H9 (cell line): ENCODE measurements at regions not wholly inside any gene's neighbourhood (a gene's known extent, or its start where the extent isn't known, plus 50 kb on each side); places are given as distances from the start of the nearest gene placed in this dataset.

ENCODE experiments used
- DNase-seq: peaks from one replicate; pipeline ENCODE4 v3.0.0-alpha.2; 2017
- H2AFZ ChIP-seq: one replicate; pipeline ENCODE4 v1.6.1; 2013; ENCODE audit warnings: mild to moderate bottlenecking, low read length, control low read depth, moderate library complexity
- H2AK5ac ChIP-seq: 2 replicates; pipeline ENCODE4 v1.6.1; 2013; ENCODE audit warnings: low read length, control low read depth, mixed read lengths; ENCODE audit not compliant: insufficient read length
- H2BK120ac ChIP-seq: one replicate; pipeline ENCODE4 v1.6.1; 2013; ENCODE audit warnings: low read depth, mild to moderate bottlenecking, low read length, control low read depth, inconsistent platforms; ENCODE audit not compliant: poor library complexity, severe bottlenecking
- H2BK12ac ChIP-seq: 2 replicates; pipeline ENCODE4 v1.6.1; 2013; ENCODE audit warnings: low read length, control low read depth, mixed read lengths, low read depth; ENCODE audit not compliant: insufficient read length
- H2BK15ac ChIP-seq: 2 replicates; pipeline ENCODE4 v1.6.1; 2013; ENCODE audit warnings: low read depth, low read length, control low read depth
- H2BK20ac ChIP-seq: one replicate; pipeline ENCODE4 v1.6.1; 2013; ENCODE audit warnings: low read depth, mild to moderate bottlenecking, low read length, control low read depth, inconsistent platforms; ENCODE audit not compliant: poor library complexity, severe bottlenecking
- H2BK5ac ChIP-seq: 2 replicates; pipeline ENCODE4 v1.6.1; 2013; ENCODE audit warnings: low read length, control low read depth, mixed read lengths; ENCODE audit not compliant: insufficient read length
- H3K14ac ChIP-seq: 2 replicates; pipeline ENCODE4 v1.6.1; 2013; ENCODE audit warnings: low read length, control low read depth; ENCODE audit not compliant: insufficient read depth
- H3K18ac ChIP-seq: 2 replicates; pipeline ENCODE4 v1.6.1; 2013; ENCODE audit warnings: low read depth, mild to moderate bottlenecking, mixed read lengths, low read length, control low read depth; ENCODE audit not compliant: insufficient read length
- H3K23ac ChIP-seq: 2 replicates; pipeline ENCODE4 v1.6.1; 2013; ENCODE audit warnings: low read length, control low read depth, mixed read lengths, low read depth; ENCODE audit not compliant: insufficient read length
- H3K23me2 ChIP-seq: 2 replicates; pipeline ENCODE4 v1.6.1; 2013; ENCODE audit warnings: low read depth, mild to moderate bottlenecking, mixed read lengths, low read length, control low read depth; ENCODE audit not compliant: insufficient read length, poor library complexity, severe bottlenecking
- H3K27ac ChIP-seq: 2 replicates; pipeline ENCODE4 v1.5.1; 2013; ENCODE audit warnings: low read length, control low read depth, mixed read lengths, low read depth; ENCODE audit not compliant: insufficient read length
- H3K27me3 ChIP-seq: 2 replicates; pipeline ENCODE4 v1.6.1; 2013; ENCODE audit warnings: low read length, control low read depth, inconsistent platforms; ENCODE audit not compliant: insufficient read depth
- H3K4ac ChIP-seq: 2 replicates; pipeline ENCODE4 v1.6.1; 2013; ENCODE audit warnings: low read depth, mild to moderate bottlenecking, control low read depth, inconsistent platforms, low read length, moderate library complexity
- H3K4me1 ChIP-seq: 2 replicates; pipeline ENCODE4 v1.6.1; 2013; ENCODE audit warnings: low read length, control low read depth, inconsistent platforms; ENCODE audit not compliant: insufficient read depth
- H3K4me2 ChIP-seq: 2 replicates; pipeline ENCODE4 v1.6.1; 2013; ENCODE audit warnings: low read length, control low read depth, mixed read lengths; ENCODE audit not compliant: insufficient read length, insufficient read depth
- H3K56ac ChIP-seq: 2 replicates; pipeline ENCODE4 v1.6.1; 2013; ENCODE audit warnings: low read depth, mild to moderate bottlenecking, mixed read lengths, low read length, control low read depth; ENCODE audit not compliant: insufficient read length
- H3K79me1 ChIP-seq: 2 replicates; pipeline ENCODE4 v1.6.1; 2013; ENCODE audit warnings: low read depth, mild to moderate bottlenecking, moderate library complexity, low read length, control low read depth, inconsistent platforms; ENCODE audit not compliant: insufficient read depth, poor library complexity, severe bottlenecking
- H3K79me2 ChIP-seq: 2 replicates; pipeline ENCODE4 v1.6.1; 2013; ENCODE audit warnings: low read length, control low read depth, inconsistent platforms; ENCODE audit not compliant: insufficient read depth
- H3K9ac ChIP-seq: 2 replicates; pipeline ENCODE4 v1.6.1; 2013; ENCODE audit warnings: low read length, control low read depth, mixed read lengths; ENCODE audit not compliant: insufficient read length; ENCODE audit errors: extremely low read depth
- H3K9me3 ChIP-seq: one replicate; pipeline ENCODE4 v1.6.1; 2013; ENCODE audit warnings: low read depth, low read length, inconsistent platforms; ENCODE audit not compliant: control insufficient read depth
- H3T11ph ChIP-seq: one replicate; pipeline ENCODE4 v1.6.1; 2013; ENCODE audit warnings: mild to moderate bottlenecking, low read length, control low read depth, inconsistent platforms
- H4K20me1 ChIP-seq: one replicate; pipeline ENCODE4 v1.6.1; 2013; ENCODE audit not compliant: control insufficient read depth, insufficient read length, insufficient read depth
- H4K5ac ChIP-seq: 2 replicates; pipeline ENCODE4 v1.6.1; 2013; ENCODE audit warnings: low read depth, mild to moderate bottlenecking, mixed read lengths, low read length, control low read depth; ENCODE audit not compliant: insufficient read length
- H4K8ac ChIP-seq: replicated peaks from 2 replicates; pipeline ENCODE4 v1.6.1; 2013; ENCODE audit warnings: low read length, control low read depth, mixed read lengths, low read depth; ENCODE audit not compliant: insufficient read length
- H4K91ac ChIP-seq: 2 replicates; pipeline ENCODE4 v1.6.1; 2013; ENCODE audit warnings: low read depth, mild to moderate bottlenecking, moderate library complexity, mixed read lengths, low read length, control low read depth; ENCODE audit not compliant: insufficient read length
- H3K27ac Mint-ChIP-seq, 3 experiments: 2 replicates in 2 of 3; 3 replicates in 1 of 3; pipeline ENCODE4 v1.8.0; 2020 to 2021; ENCODE audit warnings: mixed read lengths in 3 of 3, mild to moderate bottlenecking in 1 of 3, moderate library complexity in 1 of 3
- H3K27me3 Mint-ChIP-seq: 2 replicates; pipeline ENCODE4 v1.8.0; 2021; ENCODE audit warnings: low read depth, mild to moderate bottlenecking, moderate library complexity, mixed read lengths
- H3K36me3 Mint-ChIP-seq, 3 experiments: 2 replicates in 2 of 3; 3 replicates in 1 of 3; pipeline ENCODE4 v1.8.0; 2020 to 2021; ENCODE audit warnings: low read depth in 3 of 3, mixed read lengths in 3 of 3; ENCODE audit not compliant: insufficient read depth in 1 of 3
- H3K4me1 Mint-ChIP-seq, 2 experiments: 2 replicates each; pipeline ENCODE4 v1.8.0; 2020; ENCODE audit warnings: mixed read lengths in 2 of 2
- H3K4me3 Mint-ChIP-seq, 2 experiments: 2 replicates in 1 of 2; 3 replicates in 1 of 2; pipeline ENCODE4 v1.8.0; 2020 to 2021; ENCODE audit warnings: mild to moderate bottlenecking in 2 of 2, mixed read lengths in 2 of 2, moderate library complexity in 1 of 2
- H3K9me3 Mint-ChIP-seq, 2 experiments: 2 replicates in 1 of 2; 3 replicates in 1 of 2; pipeline ENCODE4 v1.8.0; 2020; ENCODE audit warnings: mild to moderate bottlenecking in 2 of 2, mixed read lengths in 2 of 2, moderate library complexity in 1 of 2
- WGBS: extraction: QIAGEN DNeasy Blood & Tissue Kit; methylation state at CpG from one replicate; pipeline ENCODE4 v1.1.7; 2013; ENCODE audit warnings: missing lambda C conversion rate, low lambda C conversion rate, mixed read lengths; ENCODE audit not compliant: insufficient read length; ENCODE audit errors: extremely low coverage; 5-methylcytosine and 5-hydroxymethylcytosine counted together
- TF ChIP-seq, protein P1 (sequence below): fragments of 200-600 bp; sonication (generic); conservative IDR thresholded peaks from 3 replicates; pipeline ENCODE4 v1.8.0; 2021; ENCODE audit warnings: antibody characterized with exemption, mild to moderate bottlenecking

DNA sequence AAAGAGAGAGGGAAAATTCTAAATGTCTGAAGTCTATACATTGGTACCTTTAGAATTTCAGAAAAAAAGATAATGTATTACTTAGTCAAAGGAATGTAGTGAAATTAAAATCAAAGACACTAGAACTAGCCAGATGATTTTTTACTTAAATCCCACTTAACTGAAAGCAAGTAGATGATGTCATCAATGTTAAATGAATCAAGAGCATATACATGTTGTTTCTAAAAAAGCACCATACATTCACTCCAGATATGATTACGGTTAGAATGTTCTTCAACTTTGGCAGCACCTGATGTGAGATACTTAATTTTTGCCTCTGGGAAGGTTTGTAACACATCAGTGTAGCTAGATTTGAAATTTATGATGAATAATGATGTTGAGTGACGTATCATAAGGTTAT, 576.7 kb upstream of the CNTNAP2 start:
- Histone ChIP-seq H2BK12ac (no peak overlapping the region), H4K91ac (no peak overlapping the region), H2BK120ac (no peak overlapping the region), H3T11ph (no peak overlapping the region), H3K79me2 (no peaks in the 10 kb centered on the region), H4K20me1 (no peaks in the 10 kb centered on the region), H4K5ac (no peak overlapping the region), H3K79me1 (no peaks in the 10 kb centered on the region), H3K23ac (no peak overlapping the region), H3K27ac (no peak overlapping the region), H2AFZ (no peak overlapping the region), H3K4me1 (no peaks in the 10 kb centered on the region), H3K14ac (no peak overlapping the region), H3K9ac (no peak overlapping the region), H3K4me2 (no peak overlapping the region), H3K4ac (no peak overlapping the region), H2BK5ac (no peak overlapping the region), H3K56ac (no peak overlapping the region), H2AK5ac (no peak overlapping the region), H3K27me3 (no peaks in the 10 kb centered on the region), H3K9me3 (no peaks in the 10 kb centered on the region), H2BK15ac (no peak overlapping the region), H2BK20ac (no peak overlapping the region), H4K8ac (no peak overlapping the region), H3K18ac (no peak overlapping the region), H3K23me2 (no peaks in the 10 kb centered on the region)
- WGBS: no CpG with 5 or more reads among the region's 2 CpGs
- H3K36me3 Mint-ChIP-seq: no peaks in the 10 kb centered on the region
- TF ChIP-seq, protein P1, sequence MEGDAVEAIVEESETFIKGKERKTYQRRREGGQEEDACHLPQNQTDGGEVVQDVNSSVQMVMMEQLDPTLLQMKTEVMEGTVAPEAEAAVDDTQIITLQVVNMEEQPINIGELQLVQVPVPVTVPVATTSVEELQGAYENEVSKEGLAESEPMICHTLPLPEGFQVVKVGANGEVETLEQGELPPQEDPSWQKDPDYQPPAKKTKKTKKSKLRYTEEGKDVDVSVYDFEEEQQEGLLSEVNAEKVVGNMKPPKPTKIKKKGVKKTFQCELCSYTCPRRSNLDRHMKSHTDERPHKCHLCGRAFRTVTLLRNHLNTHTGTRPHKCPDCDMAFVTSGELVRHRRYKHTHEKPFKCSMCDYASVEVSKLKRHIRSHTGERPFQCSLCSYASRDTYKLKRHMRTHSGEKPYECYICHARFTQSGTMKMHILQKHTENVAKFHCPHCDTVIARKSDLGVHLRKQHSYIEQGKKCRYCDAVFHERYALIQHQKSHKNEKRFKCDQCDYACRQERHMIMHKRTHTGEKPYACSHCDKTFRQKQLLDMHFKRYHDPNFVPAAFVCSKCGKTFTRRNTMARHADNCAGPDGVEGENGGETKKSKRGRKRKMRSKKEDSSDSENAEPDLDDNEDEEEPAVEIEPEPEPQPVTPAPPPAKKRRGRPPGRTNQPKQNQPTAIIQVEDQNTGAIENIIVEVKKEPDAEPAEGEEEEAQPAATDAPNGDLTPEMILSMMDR: no peak
- no peaks in the 10 kb centered on the region for H3K4me1 Mint-ChIP-seq
- H3K9me3 Mint-ChIP-seq: no peaks in the 10 kb centered on the region
- no peak overlapping the region for H3K27ac Mint-ChIP-seq
- H3K27me3 Mint-ChIP-seq: no peaks in the 10 kb centered on the region
- DNase-seq: no peak
- H3K4me3 Mint-ChIP-seq: no peak overlapping the region
